ENCODE measurements at regions not wholly inside any gene's neighbourhood (a gene's known extent, or its start where the extent isn't known, plus 50 kb on each side); places are given as distances from the start of the nearest gene placed in this dataset.

- no peaks in the 10 kb centered on the region for H3K4me1 ChIP-seq
- H3K36me3 ChIP-seq = no peaks in the 10 kb centered on the region
- no peak for DNase-seq
- no peaks in the 10 kb centered on the region for H3K9me3 ChIP-seq
- no peak overlapping the region for H3K27ac ChIP-seq
- intact Hi-C loops (cut with DNase I) = no loop called here
- no peak for TF ChIP-seq CTCF (IDR thresholded peaks at IDR 0.05)
- H3K4me3 ChIP-seq = no peak overlapping the region
- ATAC-seq = no peak
- H3K27me3 ChIP-seq = peaks cover 19% of the 10 kb centered on the region
Measured at GRCh38 chr12:125217308-125217707, 152.1 kb downstream of the AACS start.

- Histone ChIP-seq H3K27me3 (peaks cover 19% of the 10 kb centered on the region), H3K4me3 (no peak overlapping the region), H3K4me1 (no peaks in the 10 kb centered on the region), H3K27ac (no peak overlapping the region), H3K9me3 (no peaks in the 10 kb centered on the region), H3K36me3 (no peaks in the 10 kb centered on the region)
- intact Hi-C loops (cut with DNase I) = no loop called here
- ATAC-seq = no peak
- no peak for TF ChIP-seq CTCF (IDR thresholded peaks at IDR 0.05)
- no peak for DNase-seq
Measured at GRCh38 chr12:125218952-125219351, 153.7 kb downstream of the AACS start.

- Histone ChIP-seq H3K4me1 (no peaks in the 10 kb centered on the region), H3K27ac (no peak overlapping the region), H3K9me3 (no peaks in the 10 kb centered on the region), H3K27me3 (peaks cover 19% of the 10 kb centered on the region), H3K4me3 (no peak overlapping the region), H3K36me3 (no peaks in the 10 kb centered on the region)
- intact Hi-C loops (cut with DNase I) = no loop called here
- DNase-seq (no peak), ATAC-seq (no peak)
- no peak for TF ChIP-seq CTCF (IDR thresholded peaks at IDR 0.05)
Measured at GRCh38 chr12:125220404-125221273, 155.4 kb downstream of the AACS start.

- no peak overlapping the region for H3K27ac ChIP-seq
- no peaks in the 10 kb centered on the region for H3K36me3 ChIP-seq
- no peaks in the 10 kb centered on the region for H3K9me3 ChIP-seq
- peaks cover 19% of the 10 kb centered on the region for H3K27me3 ChIP-seq
- no peak for TF ChIP-seq CTCF (IDR thresholded peaks at IDR 0.05)
- no peaks in the 10 kb centered on the region for H3K4me1 ChIP-seq
- no peak for DNase-seq
- ATAC-seq = no peak
- intact Hi-C loops (cut with DNase I) = no loop called here
- no peak overlapping the region for H3K4me3 ChIP-seq
Measured at GRCh38 chr12:125221602-125222001, 156.4 kb downstream of the AACS start.

- Histone ChIP-seq H3K4me3 (no peak overlapping the region), H3K4me1 (no peaks in the 10 kb centered on the region), H3K36me3 (no peaks in the 10 kb centered on the region), H3K27me3 (peaks cover 19% of the 10 kb centered on the region), H3K27ac (no peak overlapping the region), H3K9me3 (no peaks in the 10 kb centered on the region)
- no peak for TF ChIP-seq CTCF (IDR thresholded peaks at IDR 0.05)
- intact Hi-C loops (cut with DNase I) = no loop called here
- ATAC-seq = peak; percentile 16
- no peak for DNase-seq
Measured at GRCh38 chr12:125222876-125223275, 157.6 kb downstream of the AACS start.

Data from upper lobe of right lung (tissue), 1 donor.